T47D (cell line): ENCODE measurements at regions not wholly inside any gene's neighbourhood (a gene's known extent, or its start where the extent isn't known, plus 50 kb on each side); places are given as distances from the start of the nearest gene placed in this dataset.
A peak's percentile ranks its signal among the peaks of the same experiment; 100 is the strongest.

Experiments
- DNase-seq, 2 experiments: peaks; one replicate each; pipeline versions ENCODE4 v3.0.0 to v3.0.0-alpha.2; 2011 to 2012; ENCODE audit warnings: low read depth in 1 of 2, low spot score in 1 of 2
- JUND ChIP-seq: IDR thresholded peaks from 2 replicates; pipeline ENCODE4 v1.6.1; 2012; ENCODE audit warnings: low read depth
- in situ Hi-C: cut with HindIII; loops from 2 replicates; pipeline ENCODE4 v1.10.0; 2016; ENCODE audit warnings: low sequenced_read_pairs, low pct_unique_long_range_greater_than_20kb

DNA sequence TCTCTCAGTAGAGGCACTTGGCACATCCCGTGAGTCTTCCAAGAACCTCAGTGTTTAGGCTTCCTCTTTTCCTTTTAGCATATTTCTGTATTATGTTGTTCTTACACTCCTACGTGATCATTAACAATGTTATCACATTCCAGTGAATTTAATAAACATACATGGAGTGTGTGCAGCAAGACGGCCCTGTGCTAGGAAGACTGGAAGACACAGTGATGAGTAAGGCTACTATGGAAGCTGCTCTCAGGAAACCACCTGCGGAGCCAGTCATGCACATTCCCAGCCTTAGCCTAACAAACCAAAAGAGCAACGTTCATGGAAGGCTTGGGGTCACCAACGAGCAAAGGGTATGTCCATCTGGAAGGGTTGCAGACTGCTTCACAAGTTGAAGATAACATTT is 103.4 kb downstream of the ETAA1 start:
- DNase-seq, result no peak
- TF ChIP-seq JUND, result no peak
- in situ Hi-C loops, result no loop called here

DNA sequence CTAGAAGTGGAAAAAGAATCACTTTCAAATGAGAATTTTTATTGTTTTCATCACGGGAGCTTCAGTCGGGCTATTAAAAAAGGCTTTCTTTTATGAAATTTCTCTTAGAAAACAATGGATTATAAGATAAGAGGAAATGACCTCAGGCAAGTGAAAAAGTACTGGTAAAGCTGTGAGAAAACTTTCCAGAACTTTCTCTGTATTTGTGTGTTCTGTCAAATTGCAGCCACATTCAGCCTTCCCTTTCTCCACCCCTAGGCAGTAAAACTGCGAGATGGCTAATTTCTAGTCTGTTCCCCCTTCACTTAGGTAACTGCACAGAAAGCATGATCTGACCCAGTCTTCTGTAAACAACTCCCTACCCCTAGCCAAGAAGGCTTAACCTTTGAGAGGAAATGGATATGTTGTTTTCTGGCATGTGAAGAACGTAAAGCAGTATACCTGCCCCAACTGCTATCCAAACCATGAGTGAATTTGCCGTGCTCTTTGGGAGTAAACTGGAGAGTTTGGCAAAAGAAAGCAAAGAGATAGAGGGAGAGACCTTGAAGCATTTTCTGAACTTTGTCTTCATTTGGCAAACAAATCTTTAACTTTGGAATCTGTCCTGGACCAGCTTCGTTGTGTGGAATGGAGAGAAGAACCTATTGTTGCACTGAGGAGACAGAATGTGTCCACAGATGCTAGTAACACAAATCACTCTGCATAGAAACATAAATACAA is 105.4 kb downstream of the ETAA1 start:
- in situ Hi-C loops, result no loop called here
- no peak for TF ChIP-seq JUND
- DNase-seq, result no peak

DNA sequence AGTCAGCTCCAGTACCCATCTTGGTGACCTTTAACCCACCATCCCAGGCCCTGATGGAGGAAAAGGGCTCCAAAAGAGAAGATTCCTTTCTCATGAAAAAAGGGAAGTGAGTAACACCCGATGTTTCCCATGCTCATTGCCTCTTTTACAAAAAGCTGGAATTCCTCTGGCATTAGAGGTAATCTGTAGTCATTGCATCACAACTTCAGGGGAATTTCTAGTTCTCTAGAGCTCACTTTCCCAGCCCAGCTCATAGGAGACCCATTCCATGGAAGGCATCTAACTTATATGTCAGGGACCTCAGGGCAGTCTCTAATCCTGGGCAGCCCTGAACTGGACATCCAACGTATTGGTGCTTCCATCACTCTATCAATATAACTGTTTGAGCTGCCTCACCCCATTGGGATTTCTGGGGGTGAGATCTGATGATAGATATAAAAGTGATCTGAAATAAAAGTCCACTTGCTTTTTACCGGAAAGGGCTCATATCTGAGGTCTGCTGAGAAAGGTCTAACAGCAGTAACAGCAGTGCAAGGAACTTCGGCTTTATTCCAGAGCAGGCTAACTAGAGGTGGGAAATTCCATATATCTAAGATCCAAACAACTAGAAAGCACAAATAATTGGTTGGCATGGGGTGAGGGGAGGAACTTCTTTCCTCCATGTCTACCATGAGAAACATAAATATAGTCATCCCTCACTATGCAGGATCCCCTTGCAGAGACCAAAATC is 106.1 kb downstream of the ETAA1 start:
- no peak for TF ChIP-seq JUND
- no peak for DNase-seq
- in situ Hi-C loops, result no loop called here

DNA sequence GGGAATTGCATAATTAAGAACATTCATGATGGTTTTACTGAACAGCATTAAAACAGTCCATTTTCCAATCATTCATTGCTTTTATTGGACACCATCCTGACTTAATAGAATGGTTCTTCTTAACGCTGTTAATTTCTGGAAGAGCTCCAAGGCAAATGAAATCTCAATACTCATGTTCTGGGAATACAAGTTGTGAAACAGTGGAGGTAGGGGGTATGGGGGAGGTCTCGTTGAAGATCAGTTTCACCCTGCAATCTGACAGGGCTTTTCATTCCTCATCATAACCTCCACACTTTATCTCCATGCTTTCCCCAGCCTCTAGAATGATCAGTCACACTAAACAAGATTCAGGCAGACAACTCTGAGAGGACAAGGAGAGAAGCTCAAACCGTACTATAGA is 113.6 kb downstream of the ETAA1 start:
- in situ Hi-C loops, result no loop called here
- no peak for DNase-seq
- TF ChIP-seq JUND, result no peak

DNA sequence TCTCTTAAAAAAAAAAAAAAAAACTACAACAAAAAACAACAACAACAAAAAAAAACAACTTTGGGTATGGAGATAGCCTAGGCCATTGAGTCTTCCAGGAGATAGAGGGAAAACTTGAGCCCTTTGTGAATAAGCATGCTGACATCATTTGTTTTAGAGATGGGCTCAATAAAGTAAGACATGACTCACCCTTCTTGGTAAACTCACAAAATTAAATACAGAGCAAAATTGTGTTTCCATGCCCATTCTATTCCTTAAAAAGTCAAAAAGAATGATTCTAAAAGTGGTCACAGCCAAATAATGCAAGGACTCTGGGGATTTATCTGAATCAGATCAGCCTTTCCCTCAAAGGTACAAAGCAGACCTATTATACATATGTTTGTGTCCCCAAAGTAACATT is 117.4 kb downstream of the ETAA1 start:
- DNase-seq, result no peak

DNA sequence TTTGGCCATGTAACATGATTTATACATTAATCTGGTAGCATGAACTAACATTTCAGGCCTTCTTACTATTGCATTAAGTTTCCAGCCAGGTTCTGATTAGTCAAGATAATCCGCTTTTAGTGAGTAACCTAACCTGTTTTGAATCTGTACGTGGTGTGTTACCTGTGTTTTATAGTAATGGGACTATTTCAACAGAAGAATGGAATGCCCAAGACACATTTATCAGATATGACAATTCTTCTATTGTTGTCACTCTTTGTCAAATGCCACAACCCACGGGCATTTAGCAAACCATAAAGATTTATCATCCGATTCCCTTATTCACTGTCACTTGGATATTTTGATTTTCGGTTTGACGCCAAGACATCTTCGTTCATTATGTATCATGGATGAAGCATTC is 117.9 kb downstream of the ETAA1 start:
- in situ Hi-C loops, result no loop called here
- TF ChIP-seq JUND, result no peak; the same call in 1 of the 2 replicates
- peak in 1 of 2 experiments; percentile 83 for DNase-seq

More for the DNA sequence above, 117.4 kb downstream of the ETAA1 start:
- in situ Hi-C loops, result no loop called here
- TF ChIP-seq JUND, result no peak

DNA sequence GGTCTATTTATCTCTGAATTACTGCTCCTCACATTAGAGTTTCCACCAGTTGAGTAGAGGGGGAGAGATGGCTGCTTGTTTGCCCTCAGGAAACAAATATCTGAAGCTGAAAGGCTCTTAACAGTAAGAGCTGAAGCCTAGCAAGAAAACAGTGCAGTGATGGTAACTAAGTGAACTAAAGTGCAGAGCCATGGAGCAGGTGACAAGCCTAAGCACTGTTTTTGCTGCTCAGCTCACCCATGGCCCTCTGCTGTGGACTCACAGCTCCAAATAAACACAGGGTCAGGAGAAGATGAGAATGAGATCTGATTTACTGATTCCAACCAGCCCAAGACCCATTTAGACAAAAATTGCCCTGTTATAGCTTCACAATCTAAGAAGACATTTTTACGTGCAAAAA is 118.4 kb downstream of the ETAA1 start:
- no peak for DNase-seq
- TF ChIP-seq JUND, result no peak
- in situ Hi-C loops, result no loop called here

DNA sequence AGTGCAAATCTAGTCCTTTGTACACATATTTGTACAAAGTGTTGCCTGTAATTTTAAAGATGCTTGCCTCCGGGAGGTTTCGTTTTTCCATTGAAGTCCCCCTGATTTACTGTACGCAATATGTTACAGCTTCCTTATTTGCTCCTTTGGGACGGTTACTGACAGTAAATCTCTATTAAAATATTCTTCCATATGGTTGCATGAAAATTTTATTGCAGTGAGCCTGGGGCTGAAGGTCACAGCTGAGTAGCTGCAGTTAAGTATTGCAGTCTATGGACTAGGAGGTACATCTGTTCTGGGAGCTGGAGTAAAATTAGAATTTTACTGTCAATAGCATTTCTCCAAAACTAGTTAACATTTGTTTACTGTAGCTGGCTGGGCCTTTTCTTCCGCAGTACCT is 119.2 kb downstream of the ETAA1 start:
- in situ Hi-C loops, result no loop called here
- DNase-seq, result no peak
- TF ChIP-seq JUND, result no peak

DNA sequence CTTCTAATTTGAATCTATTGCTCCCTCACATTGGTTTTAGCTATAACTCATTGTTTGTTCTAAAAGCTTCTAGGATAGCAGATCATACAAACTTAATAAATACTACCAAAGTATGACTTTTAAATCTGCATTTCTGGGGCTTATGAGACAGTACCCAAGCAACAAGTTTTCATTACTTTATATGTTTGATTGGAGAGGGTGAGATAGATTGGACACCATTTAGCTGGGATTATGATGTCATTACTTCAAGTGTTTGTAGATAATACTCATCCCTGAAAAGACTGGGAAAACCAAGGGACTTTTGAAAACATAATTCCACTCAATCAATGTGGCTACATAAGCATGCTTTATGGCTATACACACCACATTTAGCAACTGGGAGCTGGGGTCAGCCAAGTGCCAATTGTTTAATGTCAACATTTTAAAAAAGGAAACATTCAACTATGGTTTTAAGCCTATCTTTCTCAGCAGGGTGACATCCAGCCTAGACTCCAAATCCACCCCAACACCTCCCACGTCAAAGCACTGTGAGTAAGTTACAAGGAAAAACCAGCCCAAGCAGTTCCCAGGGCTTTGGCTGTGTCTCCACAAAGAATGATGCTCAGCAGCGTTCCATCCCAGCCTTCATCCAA is 119.9 kb downstream of the ETAA1 start:
- peak in 1 of 2 experiments; percentile 72 for DNase-seq

DNA sequence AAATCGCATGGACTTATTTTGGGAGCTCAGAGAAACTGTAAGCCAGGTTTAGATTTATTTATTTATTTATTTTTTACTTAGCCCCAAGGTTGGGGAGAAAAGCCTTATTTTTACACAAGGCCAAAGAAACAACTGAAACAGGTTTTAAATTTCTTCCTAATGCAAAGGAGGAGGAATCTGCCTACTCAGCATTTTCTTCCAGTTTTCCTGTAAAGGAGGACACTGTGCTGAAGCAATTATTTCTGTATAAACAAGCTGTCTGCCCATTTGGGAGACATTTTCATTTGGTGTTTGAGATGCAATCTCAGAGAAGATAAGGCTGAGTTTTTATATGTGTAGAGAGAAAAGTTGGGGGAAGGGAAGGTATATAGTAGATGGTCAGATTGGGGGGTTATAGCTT is 125.0 kb downstream of the ETAA1 start:
- no peak for DNase-seq
- TF ChIP-seq JUND, result no peak
- in situ Hi-C loops, result no loop called here

More for the DNA sequence above, 119.9 kb downstream of the ETAA1 start:
- in situ Hi-C loops, result no loop called here
- no peak for TF ChIP-seq JUND

DNA sequence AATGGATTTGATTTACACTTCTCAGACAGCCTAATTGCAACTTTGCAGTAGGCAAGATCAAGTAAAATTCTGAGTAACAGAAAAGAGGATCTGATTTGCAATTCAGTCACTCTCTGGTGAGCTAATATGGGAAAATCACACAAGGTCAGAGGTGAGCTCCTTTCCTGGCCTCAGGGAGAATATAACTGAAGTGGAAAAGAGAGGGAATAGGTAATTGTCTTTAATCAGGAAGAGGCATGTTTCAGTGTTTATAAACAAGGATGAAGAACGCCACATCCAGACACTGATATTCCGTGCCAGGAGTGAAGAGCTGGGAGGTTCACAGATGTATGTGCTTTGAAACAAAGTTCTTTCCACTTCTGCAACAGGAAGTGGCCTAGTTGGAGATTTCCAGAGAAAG is 127.1 kb downstream of the ETAA1 start:
- TF ChIP-seq JUND, result no peak
- in situ Hi-C loops, result no loop called here
- DNase-seq, result no peak

DNA sequence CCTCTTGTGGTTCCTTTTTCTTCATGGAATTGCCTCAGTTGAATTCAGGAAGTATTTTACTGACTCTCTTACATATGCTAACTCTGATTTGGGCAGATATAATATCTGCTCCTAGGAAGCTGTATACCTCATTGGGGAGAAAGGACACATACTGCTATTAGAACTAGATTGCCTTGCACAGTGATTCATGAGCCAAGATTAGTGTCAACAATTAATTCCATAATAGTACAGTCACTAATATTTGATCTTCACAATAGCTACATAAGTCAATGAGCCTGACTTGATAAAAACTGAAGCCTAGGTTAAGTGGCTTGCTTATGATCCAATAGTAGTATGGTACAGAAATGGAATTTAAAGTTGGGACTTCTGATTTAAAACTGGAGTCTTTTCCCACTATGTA is 127.6 kb downstream of the ETAA1 start:
- TF ChIP-seq JUND, result no peak
- in situ Hi-C loops, result no loop called here

DNA sequence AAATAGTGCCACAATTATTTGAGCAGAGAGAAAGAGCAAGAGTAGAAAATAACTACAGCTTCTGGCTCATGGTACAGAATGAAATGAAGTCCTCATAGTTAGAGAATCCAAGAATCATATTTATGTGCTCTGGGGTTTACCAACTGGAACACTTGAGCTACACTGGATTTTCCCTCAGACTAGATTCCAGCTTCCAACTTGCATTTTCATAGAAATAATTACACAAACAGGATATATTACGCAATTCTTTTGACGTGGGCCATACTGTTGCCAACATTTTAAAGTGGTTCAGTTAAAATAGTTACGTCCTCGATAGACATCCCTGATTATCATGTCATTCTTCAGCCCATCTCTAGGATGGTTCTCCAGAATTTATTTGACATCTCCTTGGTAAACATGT is 129.2 kb downstream of the ETAA1 start:
- DNase-seq, result no peak
- TF ChIP-seq JUND, result no peak
- in situ Hi-C loops, result no loop called here

More for the DNA sequence above, 127.6 kb downstream of the ETAA1 start:
- DNase-seq, result no peak

DNA sequence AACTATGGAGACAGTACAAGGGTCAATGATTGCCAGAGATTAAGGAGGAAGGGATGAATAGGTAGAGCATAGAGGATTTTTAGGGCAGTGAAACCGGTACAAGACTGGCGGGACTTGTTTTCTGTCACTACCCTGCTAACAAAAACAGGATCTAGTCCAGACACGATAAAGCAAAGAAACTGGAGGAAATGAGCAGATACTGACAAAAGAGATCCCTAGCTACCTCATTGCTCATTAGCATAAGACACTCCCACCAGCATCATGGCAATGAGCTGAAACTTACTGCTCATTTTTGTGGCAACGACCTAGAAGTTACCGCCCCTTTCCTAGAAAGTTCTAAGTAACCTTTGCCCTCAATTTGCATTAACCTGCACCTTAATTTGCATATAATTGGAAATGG is 131.2 kb downstream of the ETAA1 start:
- in situ Hi-C loops, result no loop called here

More for the DNA sequence above, 131.2 kb downstream of the ETAA1 start:
- DNase-seq, result peak in 1 of 2 experiments; percentile 3
- TF ChIP-seq JUND, result no peak
